Effector CD8-positive, alpha-beta T cell (primary cell): ENCODE measurements at regions not wholly inside any gene's neighbourhood (a gene's known extent, or its start where the extent isn't known, plus 50 kb on each side); places are given as distances from the start of the nearest gene placed in this dataset.

Experiments used
- DNase-seq: peaks from one replicate; lab custom pipeline; 2025; lab: John Stamatoyannopoulos, UW

GRCh38 chr15:93866476-93866875, 364.9 kb upstream of the MCTP2 start:
- DNase-seq = no peak

- no peak for DNase-seq
Measured at GRCh38 chr15:93865586-93865985, 365.8 kb upstream of the MCTP2 start.

- no peak for DNase-seq
Measured at GRCh38 chr15:93862791-93863190, 368.6 kb upstream of the MCTP2 start.

- DNase-seq = no peak
Measured at GRCh38 chr15:93861956-93862741, 369.2 kb upstream of the MCTP2 start.

- no peak for DNase-seq
Measured at GRCh38 chr15:93861413-93861812, 369.9 kb upstream of the MCTP2 start.

- DNase-seq = no peak
Measured at GRCh38 chr15:93860701-93861100, 370.7 kb upstream of the MCTP2 start.

- no peak for DNase-seq
Measured at GRCh38 chr15:93859176-93859575, 372.2 kb upstream of the MCTP2 start.

- DNase-seq = no peak
Measured at GRCh38 chr15:93855181-93855826, 376.1 kb upstream of the MCTP2 start.

- DNase-seq = no peak
Measured at GRCh38 chr15:93854088-93854487, 377.3 kb upstream of the MCTP2 start.

- DNase-seq = no peak
Measured at GRCh38 chr15:93852761-93853160, 378.6 kb upstream of the MCTP2 start.

- DNase-seq = no peak
Measured at GRCh38 chr15:93848490-93848889, 382.9 kb upstream of the MCTP2 start.

GRCh38 chr15:93848076-93848475, 383.3 kb upstream of the MCTP2 start:
- no peak for DNase-seq

GRCh38 chr15:93846148-93846547, 385.2 kb upstream of the MCTP2 start:
- no peak for DNase-seq

GRCh38 chr15:93837450-93837849, 393.9 kb upstream of the MCTP2 start:
- no peak for DNase-seq

- DNase-seq = no peak
Measured at GRCh38 chr15:93835344-93835743, 396.0 kb upstream of the MCTP2 start.

GRCh38 chr15:93831641-93832040, 399.7 kb upstream of the MCTP2 start:
- no peak for DNase-seq

- no peak for DNase-seq
Measured at GRCh38 chr15:93830221-93831080, 400.9 kb upstream of the MCTP2 start.

- no peak for DNase-seq
Measured at GRCh38 chr15:93829115-93829870, 402.1 kb upstream of the MCTP2 start.

- DNase-seq = no peak
Measured at GRCh38 chr15:93826790-93827189, 404.6 kb upstream of the MCTP2 start.

- no peak for DNase-seq
Measured at GRCh38 chr15:93826293-93826692, 405.1 kb upstream of the MCTP2 start.

- DNase-seq = no peak
Measured at GRCh38 chr15:93825682-93826081, 405.7 kb upstream of the MCTP2 start.
